ENCODE measurements at regions not wholly inside any gene's neighbourhood (a gene's known extent, or its start where the extent isn't known, plus 50 kb on each side); places are given as distances from the start of the nearest gene placed in this dataset.

- intact Hi-C loops (cut with DNase I) = no loop called here
These were observed 84.0 kb upstream of the SHANK2 start for GRCh38 chr11:71336176-71336995.

DNA sequence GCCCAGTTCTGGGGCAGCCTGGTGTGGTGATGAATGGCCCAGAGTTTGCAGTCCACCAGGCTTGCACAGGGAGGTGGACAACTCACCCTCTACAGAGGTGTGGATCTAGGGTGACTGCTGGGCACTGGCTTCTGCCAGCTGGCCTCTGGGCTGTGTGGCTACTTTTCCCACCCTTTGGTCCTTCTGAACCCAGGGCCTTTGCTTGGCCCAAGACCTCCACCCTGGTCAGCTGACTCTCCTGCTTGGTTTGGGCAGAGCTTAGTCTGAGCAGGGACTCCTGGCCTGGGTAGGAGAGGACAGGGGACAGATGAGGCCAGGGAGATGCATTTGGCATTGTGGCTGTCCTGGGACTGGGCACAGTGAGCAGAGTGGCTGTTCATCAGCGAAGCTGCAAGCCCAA, 83.0 kb upstream of the SHANK2 start:
- intact Hi-C loops (cut with DNase I) = no loop called here
- no peak for DNase-seq (ENCODE audit: low spot score)

More at GRCh38 chr11:71336176-71336995, 84.0 kb upstream of the SHANK2 start:
- no peak for DNase-seq (ENCODE audit: low spot score)

- peak; percentile 51 for DNase-seq (ENCODE audit: low spot score)
- intact Hi-C loops (cut with DNase I) = no loop called here
These were observed 81.8 kb upstream of the SHANK2 start for GRCh38 chr11:71334191-71334590.

DNA sequence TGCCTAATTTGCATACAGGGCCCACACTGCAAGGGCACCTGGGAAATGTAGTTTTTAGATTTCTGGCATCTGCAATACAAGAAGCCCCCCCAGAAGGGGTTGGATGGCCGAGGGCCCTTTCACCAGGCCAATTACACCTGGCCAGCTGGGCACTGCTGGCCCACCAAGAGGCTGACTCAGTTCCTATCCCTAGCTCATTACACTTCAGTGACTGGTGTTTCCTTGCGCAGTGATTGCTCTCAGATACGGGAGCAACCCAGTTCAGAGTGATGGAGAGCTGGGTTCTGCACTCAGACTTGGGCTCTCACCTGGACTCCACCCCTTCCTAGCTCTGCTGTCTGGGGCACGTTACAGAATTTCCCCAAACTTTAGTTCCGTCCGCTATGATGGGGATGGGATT, 81.1 kb upstream of the SHANK2 start:
- no peak for DNase-seq (ENCODE audit: low spot score)
- intact Hi-C loops (cut with DNase I) = no loop called here

GRCh38 chr11:71332447-71332846, 80.1 kb upstream of the SHANK2 start:
- intact Hi-C loops (cut with DNase I) = no loop called here
- DNase-seq (ENCODE audit: low spot score) = peak; percentile 56

DNA sequence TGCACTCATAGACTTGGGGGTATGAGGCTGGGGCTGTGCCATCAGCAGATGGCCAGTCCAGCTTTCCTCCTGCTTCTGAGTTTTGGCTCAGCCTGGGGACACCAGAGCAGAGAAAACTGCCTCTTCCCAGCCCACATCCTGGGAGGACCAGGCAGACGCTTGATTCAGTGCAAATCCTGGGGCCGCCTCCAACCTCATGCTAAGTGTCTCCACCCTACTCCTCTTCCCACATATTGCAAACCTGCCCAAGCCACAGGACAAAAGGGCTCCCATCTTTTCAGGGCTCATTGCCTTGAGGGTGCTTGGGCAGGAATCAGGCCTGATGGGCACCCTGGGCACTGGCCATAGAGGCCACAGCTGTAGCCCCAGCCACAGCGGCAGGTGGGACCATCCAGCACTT, 79.7 kb upstream of the SHANK2 start:
- intact Hi-C loops (cut with DNase I) = no loop called here
- peak; percentile 17 for DNase-seq (ENCODE audit: low spot score)

- peak; percentile 12 for DNase-seq (ENCODE audit: low spot score)
- intact Hi-C loops (cut with DNase I) = no loop called here
These were observed 79.3 kb upstream of the SHANK2 start for GRCh38 chr11:71331631-71332030.

GRCh38 chr11:71330996-71331395, 78.6 kb upstream of the SHANK2 start:
- intact Hi-C loops (cut with DNase I) = no loop called here
- DNase-seq (ENCODE audit: low spot score) = no peak

GRCh38 chr11:71330349-71330748, 78.0 kb upstream of the SHANK2 start:
- DNase-seq (ENCODE audit: low spot score) = peak; percentile 46
- intact Hi-C loops (cut with DNase I) = no loop called here

- intact Hi-C loops (cut with DNase I) = no loop called here
- DNase-seq (ENCODE audit: low spot score) = no peak
These were observed 77.4 kb upstream of the SHANK2 start for GRCh38 chr11:71329786-71330185.

- intact Hi-C loops (cut with DNase I) = no loop called here
- DNase-seq (ENCODE audit: low spot score) = peak; percentile 53
These were observed 76.8 kb upstream of the SHANK2 start for GRCh38 chr11:71329165-71329510.

GRCh38 chr11:71327156-71328085, 75.0 kb upstream of the SHANK2 start:
- intact Hi-C loops (cut with DNase I) = no loop called here
- DNase-seq (ENCODE audit: low spot score) = peak; percentile 59

- intact Hi-C loops (cut with DNase I) = no loop called here
- DNase-seq (ENCODE audit: low spot score) = peak; percentile 50
These were observed 74.1 kb upstream of the SHANK2 start for GRCh38 chr11:71326328-71326940.

GRCh38 chr11:71325418-71326327, 73.3 kb upstream of the SHANK2 start:
- intact Hi-C loops (cut with DNase I) = no loop called here
- DNase-seq (ENCODE audit: low spot score) = peak; percentile 63

GRCh38 chr11:71324788-71325417, 72.5 kb upstream of the SHANK2 start:
- intact Hi-C loops (cut with DNase I) = no loop called here
- peak; percentile 39 for DNase-seq (ENCODE audit: low spot score)

DNA sequence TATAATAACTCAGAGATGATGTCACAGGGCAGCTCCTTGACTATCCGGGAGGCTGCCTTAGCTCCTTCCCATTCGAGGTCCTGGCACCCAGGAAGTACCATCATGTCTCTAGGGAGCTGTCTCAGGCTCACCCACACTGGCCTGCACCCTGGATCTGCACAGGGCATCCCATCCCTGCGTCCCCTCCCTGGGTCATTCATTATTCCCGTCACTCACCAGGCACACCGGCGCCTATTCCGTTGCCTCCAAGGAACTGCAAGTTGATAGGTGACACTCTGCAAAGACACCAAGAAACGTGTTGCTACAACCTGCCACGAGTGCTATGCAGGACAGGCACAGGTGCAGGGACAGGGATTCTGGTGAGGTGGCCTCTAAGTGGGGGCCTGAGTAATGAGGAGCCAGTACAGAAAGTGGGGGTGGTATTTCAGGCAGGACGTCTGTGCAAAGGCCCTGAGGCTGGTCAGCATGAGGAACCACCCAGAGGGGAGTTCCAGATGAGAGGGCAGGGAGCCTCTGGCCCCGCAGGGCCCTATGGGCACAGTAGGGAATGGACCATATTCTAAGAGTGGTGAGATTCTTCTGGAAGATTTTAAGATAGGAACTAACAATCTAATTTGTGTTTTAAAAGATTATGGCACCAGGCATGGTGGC, 71.6 kb upstream of the SHANK2 start:
- intact Hi-C loops (cut with DNase I) = no loop called here
- peak; percentile 46 for DNase-seq (ENCODE audit: low spot score)

DNA sequence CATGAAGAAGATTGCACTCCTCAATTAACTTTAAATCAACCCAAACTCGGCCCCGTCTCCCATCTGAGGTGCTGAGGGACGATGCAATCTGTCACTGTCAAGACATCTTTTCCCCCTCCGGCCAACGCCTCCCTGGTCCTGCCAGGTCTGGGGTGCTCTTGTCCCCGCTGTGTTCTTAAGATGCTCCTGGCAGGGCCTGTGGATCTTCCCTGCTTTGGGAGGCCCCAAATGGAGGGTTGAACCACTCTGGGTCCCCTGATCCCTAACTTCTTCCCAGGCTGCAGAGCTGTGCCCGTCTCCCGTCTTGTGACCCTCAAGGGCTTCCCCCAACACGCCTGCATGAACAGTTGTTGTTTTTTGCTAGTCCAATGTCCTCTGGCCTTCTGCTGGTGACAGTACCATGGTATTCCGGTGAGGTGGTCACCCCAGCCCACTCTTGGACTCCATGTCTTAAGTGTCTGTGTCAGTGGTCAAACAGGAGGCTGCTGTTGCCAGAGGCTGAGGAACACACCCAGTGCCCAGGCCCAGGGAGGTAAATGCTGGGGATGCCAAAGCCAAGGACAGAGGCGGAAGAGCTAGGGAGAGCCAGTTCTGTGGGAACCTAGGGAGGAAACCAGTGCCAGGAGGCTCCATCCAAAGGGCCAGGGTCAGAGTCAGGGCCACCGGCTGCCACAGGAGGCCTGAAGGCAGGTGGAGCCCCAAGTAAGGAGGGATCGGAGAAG, 70.6 kb upstream of the SHANK2 start:
- DNase-seq (ENCODE audit: low spot score) = peak; percentile 68
- intact Hi-C loops (cut with DNase I) = no loop called here

Data from cardiac septum (tissue), 1 donor.